Right lobe of liver (tissue), 4 donors: ENCODE measurements at regions not wholly inside any gene's neighbourhood (a gene's known extent, or its start where the extent isn't known, plus 50 kb on each side); places are given as distances from the start of the nearest gene placed in this dataset.

Experiments
- CTCF ChIP-seq, 4 donors: fragments of 200-600 bp in 3 of 4; fragments of 450-650 bp in 1 of 4; IDR thresholded peaks; one replicate each; pipeline versions ENCODE4 v1.5.1 to v1.8.0; 2016 to 2022; ENCODE audit warnings: antibody characterized with exemption in 4 of 4, mild to moderate bottlenecking in 2 of 4
- POLR2A ChIP-seq: fragments of 450-650 bp; IDR thresholded peaks from one replicate; pipeline ENCODE4 v1.6.1; 2017; ENCODE audit warnings: antibody characterized with exemption, mild to moderate bottlenecking
- donor health status: DM: no; HTN: no; CAD: no.
- donor health status: DM: no; HTN: no; CAD: no.
- donor health status: DM: no; HTN: yes; CAD: no.

DNA sequence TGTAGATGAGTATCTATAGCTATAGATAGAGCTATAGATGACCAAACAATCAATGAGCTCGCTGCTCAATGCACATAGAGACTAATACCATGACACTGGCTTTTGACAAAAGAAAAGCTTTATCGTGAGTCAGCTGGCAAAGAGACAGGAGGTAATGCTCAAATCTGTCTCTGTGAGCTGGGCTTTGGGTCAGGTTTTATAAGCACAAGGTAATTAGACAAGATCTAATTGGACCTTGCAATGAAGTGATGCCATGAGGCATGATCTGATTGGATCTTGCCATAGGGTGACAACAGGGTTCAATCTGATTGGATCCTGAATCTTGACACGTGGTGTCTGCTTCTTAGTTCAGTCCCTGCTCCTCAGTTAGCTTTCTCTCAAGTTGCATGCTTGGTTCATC, 180.7 kb upstream of the MXRA5 start:
- TF ChIP-seq CTCF (IDR thresholded peaks at IDR 0.05) (no peak), POLR2A (no peak)
